Activated T-cell treated with anti-CD3 and anti-CD28 coated beads for 4 hours (primary cell): ENCODE measurements at regions not wholly inside any gene's neighbourhood (a gene's known extent, or its start where the extent isn't known, plus 50 kb on each side); places are given as distances from the start of the nearest gene placed in this dataset.

Source experiments
- DNase-seq: peaks from one replicate; pipeline ENCODE4 v3.0.0-alpha.2; 2020

- DNase-seq = no peak
These were observed 616.3 kb downstream of the TBC1D4 start for GRCh38 chr13:74865656-74866055.

- DNase-seq = no peak
These were observed 621.2 kb downstream of the TBC1D4 start for GRCh38 chr13:74860789-74861188.

- no peak for DNase-seq
These were observed 631.1 kb downstream of the TBC1D4 start for GRCh38 chr13:74850893-74851292.

- DNase-seq = no peak
These were observed 634.0 kb downstream of the TBC1D4 start for GRCh38 chr13:74847966-74848365.

GRCh38 chr13:74845806-74846205 is 636.2 kb downstream of the TBC1D4 start:
- DNase-seq = no peak

- DNase-seq = no peak
These were observed 640.3 kb downstream of the TBC1D4 start for GRCh38 chr13:74841651-74842050.

GRCh38 chr13:74841123-74841522 is 640.8 kb downstream of the TBC1D4 start:
- DNase-seq = no peak

GRCh38 chr13:74839656-74840055 is 642.3 kb downstream of the TBC1D4 start:
- DNase-seq = no peak

GRCh38 chr13:74838096-74838495 is 643.9 kb downstream of the TBC1D4 start:
- no peak for DNase-seq

- no peak for DNase-seq
These were observed 645.3 kb downstream of the TBC1D4 start for GRCh38 chr13:74836628-74837027.

- no peak for DNase-seq
These were observed 646.4 kb downstream of the TBC1D4 start for GRCh38 chr13:74835579-74835978.

GRCh38 chr13:74825938-74826246 is 656.1 kb downstream of the TBC1D4 start:
- no peak for DNase-seq

- no peak for DNase-seq
These were observed 656.6 kb downstream of the TBC1D4 start for GRCh38 chr13:74825152-74825937.

GRCh38 chr13:74820809-74821208 is 661.2 kb downstream of the TBC1D4 start:
- no peak for DNase-seq

GRCh38 chr13:74819549-74819948 is 662.4 kb downstream of the TBC1D4 start:
- DNase-seq = no peak

- no peak for DNase-seq
These were observed 665.2 kb downstream of the TBC1D4 start for GRCh38 chr13:74816737-74817136.

- DNase-seq = no peak
These were observed 662.0 kb upstream of the KLF12 start for GRCh38 chr13:74796157-74796556.

GRCh38 chr13:74795526-74795925 is 661.3 kb upstream of the KLF12 start:
- no peak for DNase-seq

GRCh38 chr13:74794582-74794981 is 660.4 kb upstream of the KLF12 start:
- no peak for DNase-seq

GRCh38 chr13:74794147-74794546 is 659.9 kb upstream of the KLF12 start:
- no peak for DNase-seq

GRCh38 chr13:74784959-74785358 is 650.8 kb upstream of the KLF12 start:
- no peak for DNase-seq

- DNase-seq = no peak
These were observed 644.7 kb upstream of the KLF12 start for GRCh38 chr13:74778946-74779345.

- DNase-seq = no peak
These were observed 643.9 kb upstream of the KLF12 start for GRCh38 chr13:74778087-74778486.

GRCh38 chr13:74774264-74774663 is 640.1 kb upstream of the KLF12 start:
- DNase-seq = no peak

- DNase-seq = no peak
These were observed 639.0 kb upstream of the KLF12 start for GRCh38 chr13:74773248-74773647.
